Mesothelial cell of epicardium (in vitro differentiated cells): ENCODE measurements at regions not wholly inside any gene's neighbourhood (a gene's known extent, or its start where the extent isn't known, plus 50 kb on each side); places are given as distances from the start of the nearest gene placed in this dataset.

Source experiments
- DNase-seq, 2 experiments: peaks; one replicate each; pipeline ENCODE4 v3.0.0; 2021; ENCODE audit warnings: low spot score in 2 of 2; ENCODE audit not compliant: unreplicated experiment in 2 of 2
- H3K27ac Mint-ChIP-seq: 2 replicates; pipeline ENCODE4 v1.8.0; 2021; ENCODE audit warnings: mixed read lengths
- H3K27me3 Mint-ChIP-seq: 2 replicates; pipeline ENCODE4 v1.8.0; 2021; ENCODE audit warnings: low read depth, mixed read lengths
- H3K36me3 Mint-ChIP-seq: 2 replicates; pipeline ENCODE4 v1.8.0; 2021; ENCODE audit warnings: mixed read lengths
- H3K4me1 Mint-ChIP-seq: 2 replicates; pipeline ENCODE4 v1.8.0; 2021; ENCODE audit warnings: mixed read lengths
- H3K4me3 Mint-ChIP-seq: 2 replicates; pipeline ENCODE4 v1.8.0; 2021; ENCODE audit warnings: mild to moderate bottlenecking, moderate library complexity, mixed read lengths
- H3K9me3 Mint-ChIP-seq: 2 replicates; pipeline ENCODE4 v1.8.0; 2021; ENCODE audit warnings: mixed read lengths
- TF ChIP-seq, protein P1 (sequence below): fragments of 200-600 bp; sonication (generic); IDR thresholded peaks from one replicate; pipeline ENCODE4 v1.5.0; 2021; ENCODE audit warnings: antibody characterized with exemption; ENCODE audit not compliant: unreplicated experiment

GRCh38 chr6:134436950-134437349, 119.0 kb upstream of the SGK1 start:
- H3K36me3 Mint-ChIP-seq: no peaks in the 10 kb centered on the region
- DNase-seq: no peak
- H3K27ac Mint-ChIP-seq: no peak overlapping the region
- H3K4me3 Mint-ChIP-seq: no peak overlapping the region
- TF ChIP-seq, protein P1, sequence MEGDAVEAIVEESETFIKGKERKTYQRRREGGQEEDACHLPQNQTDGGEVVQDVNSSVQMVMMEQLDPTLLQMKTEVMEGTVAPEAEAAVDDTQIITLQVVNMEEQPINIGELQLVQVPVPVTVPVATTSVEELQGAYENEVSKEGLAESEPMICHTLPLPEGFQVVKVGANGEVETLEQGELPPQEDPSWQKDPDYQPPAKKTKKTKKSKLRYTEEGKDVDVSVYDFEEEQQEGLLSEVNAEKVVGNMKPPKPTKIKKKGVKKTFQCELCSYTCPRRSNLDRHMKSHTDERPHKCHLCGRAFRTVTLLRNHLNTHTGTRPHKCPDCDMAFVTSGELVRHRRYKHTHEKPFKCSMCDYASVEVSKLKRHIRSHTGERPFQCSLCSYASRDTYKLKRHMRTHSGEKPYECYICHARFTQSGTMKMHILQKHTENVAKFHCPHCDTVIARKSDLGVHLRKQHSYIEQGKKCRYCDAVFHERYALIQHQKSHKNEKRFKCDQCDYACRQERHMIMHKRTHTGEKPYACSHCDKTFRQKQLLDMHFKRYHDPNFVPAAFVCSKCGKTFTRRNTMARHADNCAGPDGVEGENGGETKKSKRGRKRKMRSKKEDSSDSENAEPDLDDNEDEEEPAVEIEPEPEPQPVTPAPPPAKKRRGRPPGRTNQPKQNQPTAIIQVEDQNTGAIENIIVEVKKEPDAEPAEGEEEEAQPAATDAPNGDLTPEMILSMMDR: no peak
- peaks cover 11% of the 10 kb centered on the region for H3K4me1 Mint-ChIP-seq
- H3K9me3 Mint-ChIP-seq: no peaks in the 10 kb centered on the region
- no peaks in the 10 kb centered on the region for H3K27me3 Mint-ChIP-seq

DNA sequence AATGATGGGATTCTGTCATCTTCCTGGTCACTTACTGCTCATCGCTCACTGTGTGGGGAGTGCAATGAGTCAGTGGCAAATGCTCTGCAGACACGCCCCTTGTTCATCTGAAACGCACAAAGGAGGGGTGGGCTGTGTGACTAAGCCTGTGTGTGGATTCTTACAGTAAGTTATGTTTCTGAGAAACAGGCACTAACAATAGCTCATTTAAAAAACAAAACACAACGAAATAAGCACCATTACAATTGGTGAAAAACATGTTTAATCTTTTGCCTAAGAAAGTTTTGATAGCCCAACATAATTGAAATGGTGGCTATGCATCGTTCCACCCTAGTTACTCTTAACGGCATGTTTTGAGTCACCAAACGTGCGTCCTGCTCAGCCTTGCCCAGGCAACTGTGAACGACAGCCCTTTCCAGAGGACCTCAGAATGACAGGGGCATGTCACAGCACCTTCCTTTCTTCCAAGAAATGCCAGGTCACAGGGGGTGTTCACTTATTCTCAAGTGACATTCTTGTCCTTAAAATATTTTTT, 118.4 kb upstream of the SGK1 start:
- TF ChIP-seq, protein P1: no peak
- DNase-seq: no peak
- Mint-ChIP-seq H3K4me3 (no peak overlapping the region), H3K9me3 (no peaks in the 10 kb centered on the region), H3K27me3 (no peaks in the 10 kb centered on the region), H3K27ac (no peak overlapping the region), H3K4me1 (peaks cover 15% of the 10 kb centered on the region), H3K36me3 (no peaks in the 10 kb centered on the region)

DNA sequence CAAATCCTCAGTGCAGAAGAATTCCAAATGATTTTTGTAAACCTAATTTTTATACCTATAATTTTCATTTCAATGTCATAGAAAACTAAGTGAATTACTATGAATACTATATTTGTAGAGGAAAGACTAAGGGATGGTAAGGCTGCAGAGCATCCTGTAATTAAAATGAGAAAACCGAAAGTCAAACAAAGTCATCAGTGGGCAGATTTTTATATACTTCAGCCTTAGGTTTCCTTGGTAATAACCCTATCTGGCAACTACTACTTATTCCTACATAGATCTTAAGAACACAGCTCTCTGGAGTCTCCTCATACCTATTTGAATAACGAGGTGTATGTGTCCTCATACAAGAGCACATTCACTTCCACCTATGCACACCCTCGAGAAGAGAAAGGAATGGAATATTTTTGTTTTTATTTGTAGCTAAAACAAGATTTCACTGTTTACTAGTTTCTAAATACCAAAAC, 117.9 kb upstream of the SGK1 start:
- TF ChIP-seq, protein P1: no peak
- no peaks in the 10 kb centered on the region for H3K27me3 Mint-ChIP-seq
- no peak overlapping the region for H3K27ac Mint-ChIP-seq
- H3K9me3 Mint-ChIP-seq: no peaks in the 10 kb centered on the region
- no peak overlapping the region for H3K4me3 Mint-ChIP-seq
- DNase-seq: no peak
- H3K4me1 Mint-ChIP-seq: peaks cover 15% of the 10 kb centered on the region
- H3K36me3 Mint-ChIP-seq: no peaks in the 10 kb centered on the region

DNA sequence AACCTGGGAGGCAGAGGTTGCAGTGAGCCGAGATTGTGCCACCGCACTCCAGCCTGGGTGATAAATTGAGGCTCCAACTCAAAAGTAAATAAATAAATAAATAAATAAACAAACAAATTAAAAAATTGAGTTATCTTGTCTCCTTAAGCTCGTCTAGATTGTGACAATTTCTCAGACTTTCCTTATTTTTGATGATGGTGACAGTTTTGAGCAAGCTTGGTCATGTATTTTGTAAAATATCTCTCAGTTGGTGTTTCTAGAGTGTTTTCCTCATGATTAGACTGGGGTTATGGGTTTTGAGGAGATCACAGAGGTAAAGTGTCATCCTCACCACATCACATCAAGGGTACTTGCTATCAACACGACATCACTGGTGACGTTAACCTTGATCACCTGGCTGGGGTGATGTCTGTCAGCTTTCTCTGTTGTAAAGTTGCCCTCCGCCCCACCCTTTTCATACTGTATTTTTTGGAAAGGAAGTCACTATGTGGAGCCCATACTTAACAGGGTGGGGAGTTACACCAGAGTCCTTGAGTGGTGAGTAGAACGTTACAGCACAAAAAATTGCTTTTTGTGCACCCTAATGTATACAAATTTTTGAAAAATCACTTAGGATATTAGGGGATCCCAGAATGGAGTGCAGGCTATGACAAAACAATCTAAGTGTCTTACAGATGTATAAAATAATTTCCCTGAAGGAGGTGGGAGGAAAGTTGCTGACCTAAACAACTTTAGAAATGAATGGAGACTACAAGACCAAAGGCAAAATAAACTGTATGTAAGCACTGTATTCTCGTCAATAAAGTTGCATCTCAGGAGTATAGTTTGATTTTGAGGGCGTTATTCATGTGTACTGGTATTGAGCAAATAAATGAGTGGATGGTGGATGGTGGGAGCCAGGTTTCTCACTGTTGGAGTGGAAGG, 116.4 kb upstream of the SGK1 start:
- Mint-ChIP-seq H3K27me3 (no peaks in the 10 kb centered on the region), H3K4me1 (peaks cover 15% of the 10 kb centered on the region), H3K4me3 (no peak overlapping the region), H3K27ac (no peak overlapping the region), H3K9me3 (no peaks in the 10 kb centered on the region), H3K36me3 (no peaks in the 10 kb centered on the region)
- DNase-seq: no peak
- TF ChIP-seq, protein P1: no peak

DNA sequence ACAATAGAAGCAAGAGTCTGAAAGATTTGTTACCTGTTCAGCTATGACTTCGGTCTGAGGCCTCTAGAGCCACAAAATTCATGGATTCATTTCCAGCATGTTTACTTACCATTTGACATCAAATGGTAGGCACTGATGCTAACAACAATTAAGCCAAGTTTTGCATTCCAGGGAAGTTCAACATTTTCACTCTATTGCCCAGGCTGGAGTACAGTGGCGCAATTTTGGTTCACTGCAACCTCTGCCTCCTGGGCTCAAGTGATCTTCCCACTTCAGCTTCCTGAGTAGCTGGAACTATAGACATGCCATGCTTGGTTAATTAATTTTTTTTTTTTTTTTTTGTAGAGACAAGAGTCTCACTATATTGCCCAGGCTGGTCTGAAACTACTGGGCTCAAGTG, 114.1 kb upstream of the SGK1 start:
- no peaks in the 10 kb centered on the region for H3K36me3 Mint-ChIP-seq
- TF ChIP-seq, protein P1: no peak

More for the DNA sequence above, 114.1 kb upstream of the SGK1 start:
- H3K4me3 Mint-ChIP-seq: no peak overlapping the region
- H3K27ac Mint-ChIP-seq: no peak overlapping the region
- DNase-seq: no peak
- no peaks in the 10 kb centered on the region for H3K9me3 Mint-ChIP-seq
- peaks cover 15% of the 10 kb centered on the region for H3K4me1 Mint-ChIP-seq
- H3K27me3 Mint-ChIP-seq: no peaks in the 10 kb centered on the region
